K562 (cell line): ENCODE measurements at regions not wholly inside any gene's neighbourhood (a gene's known extent, or its start where the extent isn't known, plus 50 kb on each side); places are given as distances from the start of the nearest gene placed in this dataset.

Experiments
- ATAC-seq: fragments of 200-7000 bp; cut with Tn5 transposase; 3 replicates; pipeline ENCODE4 v1.9.1; 2020; ENCODE audit warnings: moderate library complexity
- BruUV-seq: library from RNA; stranded (reverse); fragments of 400-500 nt; replicated peaks from 2 replicates; lab custom pipeline; 2021; lab: Mats Ljungman, UMichigan
- CTCF ChIA-PET: fragments of 300-600 bp; formaldehyde crosslinking; extraction: SDS; loops from one replicate; lab custom pipeline; 2021; ENCODE audit warnings: low intra/inter-chr PET ratio; lab: Yijun Ruan, JAX
- POLR2A ChIA-PET: fragments of 300-600, 350-650 bp; sonication (Branson Sonifier 250); formaldehyde crosslinking; extraction: SDS; loops from one replicate; lab custom pipeline; 2021; ENCODE audit warnings: antibody characterized with exemption, inconsistent platforms; lab: Yijun Ruan, JAX
- DNase-seq, 4 experiments: peaks; one replicate each; pipeline versions ENCODE4 v3.0.0 to v3.0.0-alpha.2; 2011 to 2018; ENCODE audit warnings: low spot score in 3 of 4, mixed read lengths in 3 of 4; ENCODE audit errors: extremely low read depth in 1 of 4
- FAIRE-seq: peaks from 2 replicates; lab custom pipeline; 2011; peaks lifted over from hg19 to GRCh38; lab: Jason Lieb, UNC
- H2AFZ ChIP-seq: 2 replicates; pipeline ENCODE4 v1.6.0; 2011; ENCODE audit warnings: low read depth, low read length, control low read depth, inconsistent platforms
- H3K27ac ChIP-seq: fragments of 200-600 bp; 3 replicates; pipeline ENCODE4 v1.8.0; 2011; ENCODE audit warnings: low read depth, mild to moderate bottlenecking, control low read depth, inconsistent platforms, low read length, moderate library complexity, mixed read lengths; ENCODE audit errors: extremely low read depth
- H3K27me3 ChIP-seq, 2 experiments: fragments of 300-600 bp in 1 of 2; 2 replicates in 1 of 2; 3 replicates in 1 of 2; pipeline versions ENCODE4 v1.6.0 to v1.8.0; 2011; ENCODE audit warnings: inconsistent platforms in 2 of 2, low read length in 2 of 2, mild to moderate bottlenecking in 1 of 2, mixed read lengths in 1 of 2, moderate library complexity in 1 of 2; ENCODE audit not compliant: control insufficient read depth in 2 of 2, insufficient read depth in 2 of 2
- H3K36me3 ChIP-seq: fragments of 300-600 bp; 3 replicates; pipeline ENCODE4 v1.8.0; 2011; ENCODE audit warnings: mild to moderate bottlenecking, low read length, inconsistent platforms; ENCODE audit not compliant: control insufficient read depth, insufficient read depth
- H3K4me1 ChIP-seq, 2 experiments: fragments of 200-600 bp in 1 of 2; replicated peaks in 1 of 2; 2 replicates in 1 of 2; 3 replicates in 1 of 2; pipeline versions ENCODE4 v1.5.1 to v1.8.0; 2011; ENCODE audit warnings: inconsistent platforms in 2 of 2, low read length in 2 of 2, mild to moderate bottlenecking in 1 of 2, mixed read lengths in 1 of 2, moderate library complexity in 1 of 2; ENCODE audit not compliant: control insufficient read depth in 2 of 2, insufficient read depth in 2 of 2
- H3K4me2 ChIP-seq: 2 replicates; pipeline ENCODE4 v1.6.1; 2011; ENCODE audit warnings: low read length, control low read depth, inconsistent platforms, mixed read lengths; ENCODE audit not compliant: insufficient read depth
- H3K4me3 ChIP-seq: fragments of 200-600 bp; sonication (generic), shearing (Covaris generic); 2 replicates; pipeline ENCODE4 v1.5.1; 2016; ENCODE audit warnings: control low read depth, inconsistent platforms
- H3K79me2 ChIP-seq: fragments of 200-600 bp; 3 replicates; pipeline ENCODE4 v1.8.0; 2011; ENCODE audit warnings: low read length, inconsistent platforms; ENCODE audit not compliant: control insufficient read depth, insufficient read depth
- H3K9ac ChIP-seq, 2 experiments: 2 replicates each; pipeline versions ENCODE4 v1.6.0 to v1.6.1; 2011; ENCODE audit warnings: low read depth in 2 of 2, low read length in 2 of 2, control low read depth in 1 of 2, inconsistent platforms in 1 of 2, mild to moderate bottlenecking in 1 of 2, mixed read lengths in 1 of 2; ENCODE audit not compliant: insufficient read depth in 1 of 2
- H3K9me1 ChIP-seq: one replicate; pipeline ENCODE4 v1.6.0; 2011; ENCODE audit warnings: inconsistent platforms, mild to moderate bottlenecking, low read length, moderate library complexity; ENCODE audit not compliant: control insufficient read depth, insufficient read depth
- H3K9me3 ChIP-seq: replicated peaks from 2 replicates; pipeline ENCODE4 v1.5.1; 2011; ENCODE audit warnings: low read depth, low read length, inconsistent platforms; ENCODE audit not compliant: control insufficient read depth, insufficient read depth
- H4K20me1 ChIP-seq: replicated peaks from 2 replicates; pipeline ENCODE4 v1.6.1; 2011; ENCODE audit warnings: low read length, inconsistent platforms, mixed read lengths; ENCODE audit not compliant: control insufficient read depth, insufficient read depth
- EP300 ChIP-seq: IDR thresholded peaks from 2 replicates; pipeline ENCODE4 v1.6.1; 2012; ENCODE audit warnings: low read length, improper control_type of control experiment
- HMGN3 ChIP-seq: IDR thresholded peaks from 2 replicates; pipeline ENCODE4 v1.6.1; 2011; ENCODE audit warnings: borderline replicate concordance, low read depth, mild to moderate bottlenecking, mixed read lengths, low read length; ENCODE audit not compliant: insufficient read length; ENCODE audit errors: extremely low read depth
- RBBP5 ChIP-seq: fragments of 200-600 bp; sonication (generic); IDR thresholded peaks from 2 replicates; pipeline ENCODE4 v1.6.1; 2012; ENCODE audit warnings: borderline replicate concordance, mild to moderate bottlenecking, low read length, control low read depth, inconsistent platforms; ENCODE audit not compliant: insufficient read depth, poor library complexity, severe bottlenecking
- ZKSCAN8 ChIP-seq: fragments of 200-800 bp; sonication (Bioruptor generic); IDR thresholded peaks from 2 replicates; pipeline ENCODE4 v1.6.1; 2016; ENCODE audit warnings: missing genetic modification characterization, missing compliant biosample characterization
- WGBS: fragments of 100-300 bp; shearing (Covaris generic); methylation state at CpG from one replicate; pipeline ENCODE4 v1.1.6; 2016; ENCODE audit warnings: low coverage, mixed read lengths; ENCODE audit not compliant: insufficient coverage; ENCODE audit errors: missing lambda C conversion rate; 5-methylcytosine and 5-hydroxymethylcytosine counted together
- in situ Hi-C: fragments of 300-500 bp; cut with MboI; formaldehyde crosslinking; loops from 4 replicates; pipeline ENCODE4 v1.15.0; 2018; ENCODE audit warnings: inconsistent platforms, mixed read lengths
- intact Hi-C: fragments of 100-400 bp; cut with micrococcal nuclease; formaldehyde crosslinking; loops from 2 replicates; pipeline ENCODE4 v1.14.2; 2022
- TF ChIP-seq, protein P1 (sequence below): fragments of 200-600 bp; sonication (generic); IDR thresholded peaks from one replicate; pipeline ENCODE4 v1.6.1; 2012; ENCODE audit warnings: mild to moderate bottlenecking, low read depth, low read length, inconsistent platforms
- TF ChIP-seq, protein P2 (sequence below): sonication (generic); formaldehyde crosslinking; IDR thresholded peaks from 2 replicates; pipeline ENCODE4 v1.8.0; 2022; ENCODE audit warnings: mild to moderate bottlenecking, missing genetic modification reagents
- TF ChIP-seq, protein P3 (sequence below): fragments of 250-450 bp; sonication (Bioruptor Pico); IDR thresholded peaks from 2 replicates; pipeline ENCODE4 v1.5.1; 2021; ENCODE audit warnings: mild to moderate bottlenecking

DNA sequence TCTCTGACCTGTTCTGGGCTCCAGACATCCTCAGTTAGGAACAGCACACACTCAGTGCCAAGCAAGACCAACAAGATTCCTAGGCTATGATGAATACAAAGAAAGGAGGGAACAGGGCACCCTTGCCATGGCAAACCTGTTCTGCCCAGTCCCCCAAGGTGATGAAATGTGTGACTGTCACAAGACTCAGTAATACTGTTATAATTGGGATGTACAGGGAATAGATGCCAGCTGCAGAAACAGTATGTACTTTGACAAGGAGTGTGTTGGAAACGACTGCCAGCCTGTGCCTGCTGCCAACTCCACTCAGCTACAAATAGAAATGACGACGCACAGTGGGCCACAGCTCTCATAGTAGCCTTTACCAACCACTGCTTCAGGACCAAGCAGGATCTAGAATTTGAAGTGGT, 453.0 kb downstream of the EFNA5 start:
- in situ Hi-C loops, result no loop called here
- H2AFZ ChIP-seq, result no peak overlapping the region
- POLR2A ChIA-PET, result no interaction called here
- TF ChIP-seq, protein P1, sequence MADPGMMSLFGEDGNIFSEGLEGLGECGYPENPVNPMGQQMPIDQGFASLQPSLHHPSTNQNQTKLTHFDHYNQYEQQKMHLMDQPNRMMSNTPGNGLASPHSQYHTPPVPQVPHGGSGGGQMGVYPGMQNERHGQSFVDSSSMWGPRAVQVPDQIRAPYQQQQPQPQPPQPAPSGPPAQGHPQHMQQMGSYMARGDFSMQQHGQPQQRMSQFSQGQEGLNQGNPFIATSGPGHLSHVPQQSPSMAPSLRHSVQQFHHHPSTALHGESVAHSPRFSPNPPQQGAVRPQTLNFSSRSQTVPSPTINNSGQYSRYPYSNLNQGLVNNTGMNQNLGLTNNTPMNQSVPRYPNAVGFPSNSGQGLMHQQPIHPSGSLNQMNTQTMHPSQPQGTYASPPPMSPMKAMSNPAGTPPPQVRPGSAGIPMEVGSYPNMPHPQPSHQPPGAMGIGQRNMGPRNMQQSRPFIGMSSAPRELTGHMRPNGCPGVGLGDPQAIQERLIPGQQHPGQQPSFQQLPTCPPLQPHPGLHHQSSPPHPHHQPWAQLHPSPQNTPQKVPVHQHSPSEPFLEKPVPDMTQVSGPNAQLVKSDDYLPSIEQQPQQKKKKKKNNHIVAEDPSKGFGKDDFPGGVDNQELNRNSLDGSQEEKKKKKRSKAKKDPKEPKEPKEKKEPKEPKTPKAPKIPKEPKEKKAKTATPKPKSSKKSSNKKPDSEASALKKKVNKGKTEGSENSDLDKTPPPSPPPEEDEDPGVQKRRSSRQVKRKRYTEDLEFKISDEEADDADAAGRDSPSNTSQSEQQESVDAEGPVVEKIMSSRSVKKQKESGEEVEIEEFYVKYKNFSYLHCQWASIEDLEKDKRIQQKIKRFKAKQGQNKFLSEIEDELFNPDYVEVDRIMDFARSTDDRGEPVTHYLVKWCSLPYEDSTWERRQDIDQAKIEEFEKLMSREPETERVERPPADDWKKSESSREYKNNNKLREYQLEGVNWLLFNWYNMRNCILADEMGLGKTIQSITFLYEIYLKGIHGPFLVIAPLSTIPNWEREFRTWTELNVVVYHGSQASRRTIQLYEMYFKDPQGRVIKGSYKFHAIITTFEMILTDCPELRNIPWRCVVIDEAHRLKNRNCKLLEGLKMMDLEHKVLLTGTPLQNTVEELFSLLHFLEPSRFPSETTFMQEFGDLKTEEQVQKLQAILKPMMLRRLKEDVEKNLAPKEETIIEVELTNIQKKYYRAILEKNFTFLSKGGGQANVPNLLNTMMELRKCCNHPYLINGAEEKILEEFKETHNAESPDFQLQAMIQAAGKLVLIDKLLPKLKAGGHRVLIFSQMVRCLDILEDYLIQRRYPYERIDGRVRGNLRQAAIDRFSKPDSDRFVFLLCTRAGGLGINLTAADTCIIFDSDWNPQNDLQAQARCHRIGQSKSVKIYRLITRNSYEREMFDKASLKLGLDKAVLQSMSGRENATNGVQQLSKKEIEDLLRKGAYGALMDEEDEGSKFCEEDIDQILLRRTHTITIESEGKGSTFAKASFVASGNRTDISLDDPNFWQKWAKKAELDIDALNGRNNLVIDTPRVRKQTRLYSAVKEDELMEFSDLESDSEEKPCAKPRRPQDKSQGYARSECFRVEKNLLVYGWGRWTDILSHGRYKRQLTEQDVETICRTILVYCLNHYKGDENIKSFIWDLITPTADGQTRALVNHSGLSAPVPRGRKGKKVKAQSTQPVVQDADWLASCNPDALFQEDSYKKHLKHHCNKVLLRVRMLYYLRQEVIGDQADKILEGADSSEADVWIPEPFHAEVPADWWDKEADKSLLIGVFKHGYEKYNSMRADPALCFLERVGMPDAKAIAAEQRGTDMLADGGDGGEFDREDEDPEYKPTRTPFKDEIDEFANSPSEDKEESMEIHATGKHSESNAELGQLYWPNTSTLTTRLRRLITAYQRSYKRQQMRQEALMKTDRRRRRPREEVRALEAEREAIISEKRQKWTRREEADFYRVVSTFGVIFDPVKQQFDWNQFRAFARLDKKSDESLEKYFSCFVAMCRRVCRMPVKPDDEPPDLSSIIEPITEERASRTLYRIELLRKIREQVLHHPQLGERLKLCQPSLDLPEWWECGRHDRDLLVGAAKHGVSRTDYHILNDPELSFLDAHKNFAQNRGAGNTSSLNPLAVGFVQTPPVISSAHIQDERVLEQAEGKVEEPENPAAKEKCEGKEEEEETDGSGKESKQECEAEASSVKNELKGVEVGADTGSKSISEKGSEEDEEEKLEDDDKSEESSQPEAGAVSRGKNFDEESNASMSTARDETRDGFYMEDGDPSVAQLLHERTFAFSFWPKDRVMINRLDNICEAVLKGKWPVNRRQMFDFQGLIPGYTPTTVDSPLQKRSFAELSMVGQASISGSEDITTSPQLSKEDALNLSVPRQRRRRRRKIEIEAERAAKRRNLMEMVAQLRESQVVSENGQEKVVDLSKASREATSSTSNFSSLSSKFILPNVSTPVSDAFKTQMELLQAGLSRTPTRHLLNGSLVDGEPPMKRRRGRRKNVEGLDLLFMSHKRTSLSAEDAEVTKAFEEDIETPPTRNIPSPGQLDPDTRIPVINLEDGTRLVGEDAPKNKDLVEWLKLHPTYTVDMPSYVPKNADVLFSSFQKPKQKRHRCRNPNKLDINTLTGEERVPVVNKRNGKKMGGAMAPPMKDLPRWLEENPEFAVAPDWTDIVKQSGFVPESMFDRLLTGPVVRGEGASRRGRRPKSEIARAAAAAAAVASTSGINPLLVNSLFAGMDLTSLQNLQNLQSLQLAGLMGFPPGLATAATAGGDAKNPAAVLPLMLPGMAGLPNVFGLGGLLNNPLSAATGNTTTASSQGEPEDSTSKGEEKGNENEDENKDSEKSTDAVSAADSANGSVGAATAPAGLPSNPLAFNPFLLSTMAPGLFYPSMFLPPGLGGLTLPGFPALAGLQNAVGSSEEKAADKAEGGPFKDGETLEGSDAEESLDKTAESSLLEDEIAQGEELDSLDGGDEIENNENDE, result no peak
- TF ChIP-seq HMGN3 (no peak), RBBP5 (no peak), EP300 (no peak), ZKSCAN8 (CRISPR knock-in tag) (no peak)
- TF ChIP-seq, protein P2, sequence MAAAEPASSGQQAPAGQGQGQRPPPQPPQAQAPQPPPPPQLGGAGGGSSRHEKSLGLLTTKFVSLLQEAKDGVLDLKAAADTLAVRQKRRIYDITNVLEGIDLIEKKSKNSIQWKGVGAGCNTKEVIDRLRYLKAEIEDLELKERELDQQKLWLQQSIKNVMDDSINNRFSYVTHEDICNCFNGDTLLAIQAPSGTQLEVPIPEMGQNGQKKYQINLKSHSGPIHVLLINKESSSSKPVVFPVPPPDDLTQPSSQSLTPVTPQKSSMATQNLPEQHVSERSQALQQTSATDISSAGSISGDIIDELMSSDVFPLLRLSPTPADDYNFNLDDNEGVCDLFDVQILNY, result no peak
- TF ChIP-seq, protein P3, sequence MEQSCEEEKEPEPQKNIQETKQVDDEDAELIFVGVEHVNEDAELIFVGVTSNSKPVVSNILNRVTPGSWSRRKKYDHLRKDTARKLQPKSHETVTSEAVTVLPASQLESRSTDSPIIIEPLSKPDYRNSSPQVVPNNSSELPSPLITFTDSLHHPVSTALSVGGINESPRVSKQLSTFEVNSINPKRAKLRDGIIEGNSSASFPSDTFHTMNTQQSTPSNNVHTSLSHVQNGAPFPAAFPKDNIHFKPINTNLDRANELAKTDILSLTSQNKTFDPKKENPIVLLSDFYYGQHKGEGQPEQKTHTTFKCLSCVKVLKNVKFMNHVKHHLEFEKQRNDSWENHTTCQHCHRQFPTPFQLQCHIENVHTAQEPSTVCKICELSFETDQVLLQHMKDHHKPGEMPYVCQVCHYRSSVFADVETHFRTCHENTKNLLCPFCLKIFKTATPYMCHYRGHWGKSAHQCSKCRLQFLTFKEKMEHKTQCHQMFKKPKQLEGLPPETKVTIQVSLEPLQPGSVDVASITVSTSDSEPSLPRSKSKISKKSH (CRISPR knock-in tag), result no peak

More for the DNA sequence above, 453.0 kb downstream of the EFNA5 start:
- Histone ChIP-seq H4K20me1 (no peaks in the 10 kb centered on the region), H3K4me2 (no peak overlapping the region), H3K9ac (no peak overlapping the region), H3K9me3 (no peaks in the 10 kb centered on the region), H3K79me2 (no peaks in the 10 kb centered on the region), H3K27ac (no peak overlapping the region), H3K27me3 (no peaks in the 10 kb centered on the region), H3K9me1 (no peaks in the 10 kb centered on the region), H3K4me3 (no peak overlapping the region), H3K36me3 (no peaks in the 10 kb centered on the region), H3K4me1 (no peaks in the 10 kb centered on the region)
- WGBS, result 2% methylated on average over 3 of the region's 3 CpGs
- DNase-seq (no peak), FAIRE-seq (no peak), ATAC-seq (no peak)
- CTCF ChIA-PET, result no interaction called here
- no TSS peak for BruUV-seq
- intact Hi-C loops, result no loop called here
